ENCODE measurements at regions not wholly inside any gene's neighbourhood (a gene's known extent, or its start where the extent isn't known, plus 50 kb on each side); places are given as distances from the start of the nearest gene placed in this dataset.
A peak's percentile ranks its signal among the peaks of the same experiment; 100 is the strongest.

DNA sequence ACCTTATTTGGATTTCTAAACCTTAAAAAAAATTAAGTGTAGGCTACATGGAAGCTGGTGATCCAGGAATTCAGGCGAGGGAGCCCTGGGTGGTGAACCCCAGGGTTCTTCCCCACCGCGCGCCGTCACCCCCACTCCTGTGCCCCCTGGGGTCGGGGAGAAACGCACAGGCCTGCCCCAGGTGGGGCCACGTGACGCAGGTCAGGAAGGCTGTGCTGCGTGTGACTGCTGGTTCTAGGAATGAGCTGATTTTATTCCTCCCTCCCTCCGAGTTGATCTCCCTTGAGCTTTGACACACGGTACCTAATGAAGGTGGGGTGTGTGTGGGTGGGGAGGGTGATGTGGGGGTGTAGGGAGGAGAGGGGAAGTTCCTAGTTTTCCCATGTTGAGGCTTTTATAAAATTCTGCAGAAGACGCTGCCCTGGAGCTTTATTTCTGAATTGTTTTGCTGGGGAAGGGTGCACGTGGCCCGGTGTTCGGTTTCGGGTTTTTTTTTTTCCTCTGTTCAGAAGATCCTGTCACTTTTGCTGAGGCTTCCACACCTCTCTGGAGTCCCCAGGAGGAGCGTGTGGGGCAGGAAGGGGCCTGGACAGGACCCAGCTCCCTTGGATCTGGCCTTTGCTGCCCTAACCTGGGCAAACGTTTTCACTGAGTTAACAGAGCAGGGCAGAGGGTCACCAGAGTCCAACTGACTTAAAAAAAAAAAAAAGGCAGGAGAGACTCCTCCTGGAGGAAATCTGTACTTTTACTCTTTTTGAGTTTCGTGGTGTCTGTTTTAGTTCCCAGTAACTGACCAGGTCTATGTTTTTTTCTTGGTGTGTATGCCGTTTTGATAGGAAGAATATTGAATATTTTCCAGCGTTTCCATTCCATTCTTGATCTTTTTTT is 55.8 kb upstream of the GSE1 start (continued):
- TF ChIP-seq XBP1 (CRISPR knock-in tag; IDR thresholded peaks at IDR 0.05) (no peak), ZNF776 (CRISPR knock-in tag; IDR thresholded peaks at IDR 0.05) (no peak), ARID2 (CRISPR knock-in tag; IDR thresholded peaks at IDR 0.05; ENCODE audit: borderline replicate concordance) (no peak), NR2F6 (IDR thresholded peaks at IDR 0.05) (peak; percentile 55; the same call in 1 of the 2 replicates), NR2F6 (CRISPR knock-in tag; IDR thresholded peaks at IDR 0.05) (peak; percentile 57; the same call in 1 of the 2 replicates), JARID2 (CRISPR knock-in tag; IDR thresholded peaks at IDR 0.05; ENCODE audit: insufficient replicate concordance) (no peak), ZNF670 (CRISPR knock-in tag; IDR thresholded peaks at IDR 0.05; ENCODE audit: borderline replicate concordance) (no peak), ZNF672 (CRISPR knock-in tag; IDR thresholded peaks at IDR 0.05) (no peak), ZNF326 (CRISPR knock-in tag; IDR thresholded peaks at IDR 0.05; ENCODE audit: borderline replicate concordance) (no peak), ZNF329 (CRISPR knock-in tag; IDR thresholded peaks at IDR 0.05; ENCODE audit: low read depth) (no peak), RFX3 (CRISPR knock-in tag; IDR thresholded peaks at IDR 0.05) (no peak), ZMYM2 (CRISPR knock-in tag; IDR thresholded peaks at IDR 0.05) (no peak), ZBTB3 (CRISPR knock-in tag; IDR thresholded peaks at IDR 0.05; ENCODE audit: borderline replicate concordance, low read depth) (no peak), TARDBP (CRISPR knock-in tag; IDR thresholded peaks at IDR 0.05) (no peak; the same call in 1 of the 2 replicates), SMARCE1 (IDR thresholded peaks at IDR 0.05; ENCODE audit: borderline replicate concordance) (no peak), ZNF616 (CRISPR knock-in tag; IDR thresholded peaks at IDR 0.05; ENCODE audit: low read depth) (no peak), ZNF33B (CRISPR knock-in tag; IDR thresholded peaks at IDR 0.05) (no peak), HOXD1 (CRISPR knock-in tag; IDR thresholded peaks at IDR 0.05) (no peak)
- TF ChIP-seq, protein P1, sequence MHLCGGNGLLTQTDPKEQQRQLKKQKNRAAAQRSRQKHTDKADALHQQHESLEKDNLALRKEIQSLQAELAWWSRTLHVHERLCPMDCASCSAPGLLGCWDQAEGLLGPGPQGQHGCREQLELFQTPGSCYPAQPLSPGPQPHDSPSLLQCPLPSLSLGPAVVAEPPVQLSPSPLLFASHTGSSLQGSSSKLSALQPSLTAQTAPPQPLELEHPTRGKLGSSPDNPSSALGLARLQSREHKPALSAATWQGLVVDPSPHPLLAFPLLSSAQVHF (CRISPR knock-in tag; IDR thresholded peaks at IDR 0.05) = no peak
- TF ChIP-seq, protein P2, sequence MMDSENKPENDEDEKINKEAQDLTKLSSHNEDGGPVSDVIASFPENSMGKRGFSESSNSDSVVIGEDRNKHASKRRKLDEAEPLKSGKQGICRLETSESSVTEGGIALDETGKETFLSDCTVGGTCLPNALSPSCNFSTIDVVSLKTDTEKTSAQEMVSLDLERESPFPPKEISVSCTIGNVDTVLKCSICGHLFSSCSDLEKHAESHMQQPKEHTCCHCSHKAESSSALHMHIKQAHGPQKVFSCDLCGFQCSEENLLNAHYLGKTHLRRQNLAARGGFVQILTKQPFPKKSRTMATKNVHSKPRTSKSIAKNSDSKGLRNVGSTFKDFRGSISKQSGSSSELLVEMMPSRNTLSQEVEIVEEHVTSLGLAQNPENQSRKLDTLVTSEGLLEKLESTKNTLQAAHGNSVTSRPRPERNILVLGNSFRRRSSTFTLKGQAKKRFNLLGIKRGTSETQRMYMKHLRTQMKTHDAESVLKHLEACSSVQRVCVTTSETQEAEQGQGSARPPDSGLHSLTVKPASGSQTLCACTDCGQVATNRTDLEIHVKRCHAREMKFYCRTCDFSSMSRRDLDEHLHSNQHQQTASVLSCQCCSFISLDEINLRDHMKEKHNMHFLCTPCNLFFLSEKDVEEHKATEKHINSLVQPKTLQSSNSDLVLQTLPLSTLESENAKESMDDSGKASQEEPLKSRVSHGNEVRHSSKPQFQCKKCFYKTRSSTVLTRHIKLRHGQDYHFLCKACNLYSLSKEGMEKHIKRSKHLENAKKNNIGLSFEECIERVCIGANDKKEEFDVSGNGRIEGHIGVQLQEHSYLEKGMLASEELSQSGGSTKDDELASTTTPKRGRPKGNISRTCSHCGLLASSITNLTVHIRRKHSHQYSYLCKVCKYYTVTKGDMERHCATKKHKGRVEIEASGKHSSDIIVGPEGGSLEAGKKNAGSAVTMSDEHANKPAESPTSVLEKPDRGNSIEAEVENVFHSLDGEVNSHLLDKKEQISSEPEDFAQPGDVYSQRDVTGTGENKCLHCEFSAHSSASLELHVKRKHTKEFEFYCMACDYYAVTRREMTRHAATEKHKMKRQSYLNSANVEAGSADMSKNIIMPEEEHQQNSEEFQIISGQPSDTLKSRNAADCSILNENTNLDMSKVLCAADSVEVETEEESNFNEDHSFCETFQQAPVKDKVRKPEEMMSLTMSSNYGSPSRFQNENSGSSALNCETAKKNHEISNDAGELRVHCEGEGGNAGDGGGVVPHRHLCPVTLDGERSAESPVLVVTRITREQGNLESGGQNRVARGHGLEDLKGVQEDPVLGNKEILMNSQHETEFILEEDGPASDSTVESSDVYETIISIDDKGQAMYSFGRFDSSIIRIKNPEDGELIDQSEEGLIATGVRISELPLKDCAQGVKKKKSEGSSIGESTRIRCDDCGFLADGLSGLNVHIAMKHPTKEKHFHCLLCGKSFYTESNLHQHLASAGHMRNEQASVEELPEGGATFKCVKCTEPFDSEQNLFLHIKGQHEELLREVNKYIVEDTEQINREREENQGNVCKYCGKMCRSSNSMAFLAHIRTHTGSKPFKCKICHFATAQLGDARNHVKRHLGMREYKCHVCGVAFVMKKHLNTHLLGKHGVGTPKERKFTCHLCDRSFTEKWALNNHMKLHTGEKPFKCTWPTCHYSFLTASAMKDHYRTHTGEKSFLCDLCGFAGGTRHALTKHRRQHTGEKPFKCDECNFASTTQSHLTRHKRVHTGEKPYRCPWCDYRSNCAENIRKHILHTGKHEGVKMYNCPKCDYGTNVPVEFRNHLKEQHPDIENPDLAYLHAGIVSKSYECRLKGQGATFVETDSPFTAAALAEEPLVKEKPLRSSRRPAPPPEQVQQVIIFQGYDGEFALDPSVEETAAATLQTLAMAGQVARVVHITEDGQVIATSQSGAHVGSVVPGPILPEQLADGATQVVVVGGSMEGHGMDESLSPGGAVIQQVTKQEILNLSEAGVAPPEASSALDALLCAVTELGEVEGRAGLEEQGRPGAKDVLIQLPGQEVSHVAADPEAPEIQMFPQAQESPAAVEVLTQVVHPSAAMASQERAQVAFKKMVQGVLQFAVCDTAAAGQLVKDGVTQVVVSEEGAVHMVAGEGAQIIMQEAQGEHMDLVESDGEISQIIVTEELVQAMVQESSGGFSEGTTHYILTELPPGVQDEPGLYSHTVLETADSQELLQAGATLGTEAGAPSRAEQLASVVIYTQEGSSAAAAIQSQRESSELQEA (CRISPR knock-in tag; IDR thresholded peaks at IDR 0.05; ENCODE audit: not compliant biosample characterization) = no peak
- TF ChIP-seq, protein P3, sequence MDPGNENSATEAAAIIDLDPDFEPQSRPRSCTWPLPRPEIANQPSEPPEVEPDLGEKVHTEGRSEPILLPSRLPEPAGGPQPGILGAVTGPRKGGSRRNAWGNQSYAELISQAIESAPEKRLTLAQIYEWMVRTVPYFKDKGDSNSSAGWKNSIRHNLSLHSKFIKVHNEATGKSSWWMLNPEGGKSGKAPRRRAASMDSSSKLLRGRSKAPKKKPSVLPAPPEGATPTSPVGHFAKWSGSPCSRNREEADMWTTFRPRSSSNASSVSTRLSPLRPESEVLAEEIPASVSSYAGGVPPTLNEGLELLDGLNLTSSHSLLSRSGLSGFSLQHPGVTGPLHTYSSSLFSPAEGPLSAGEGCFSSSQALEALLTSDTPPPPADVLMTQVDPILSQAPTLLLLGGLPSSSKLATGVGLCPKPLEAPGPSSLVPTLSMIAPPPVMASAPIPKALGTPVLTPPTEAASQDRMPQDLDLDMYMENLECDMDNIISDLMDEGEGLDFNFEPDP (CRISPR knock-in tag; conservative IDR thresholded peaks at IDR 0.05) = no peak
